ENCODE measurements at regions not wholly inside any gene's neighbourhood (a gene's known extent, or its start where the extent isn't known, plus 50 kb on each side); places are given as distances from the start of the nearest gene placed in this dataset.

GRCh38 chr13:30105381-30105780, 202.0 kb downstream of the KATNAL1 start:
- no peak for DNase-seq

GRCh38 chr13:30103161-30103840, 204.1 kb downstream of the KATNAL1 start:
- no peak for DNase-seq

GRCh38 chr13:30100226-30100625, 207.1 kb downstream of the KATNAL1 start:
- no peak for DNase-seq

- DNase-seq, result no peak
Observed at GRCh38 chr13:30097701-30098100, 209.7 kb downstream of the KATNAL1 start.

GRCh38 chr13:30097089-30097488, 210.3 kb downstream of the KATNAL1 start:
- no peak for DNase-seq

GRCh38 chr13:30094015-30094414, 213.3 kb downstream of the KATNAL1 start:
- DNase-seq, result no peak

- DNase-seq, result no peak
Observed at GRCh38 chr13:30093236-30093635, 214.1 kb downstream of the KATNAL1 start.

- DNase-seq, result no peak
Observed at GRCh38 chr13:30091691-30092090, 215.7 kb downstream of the KATNAL1 start.

- no peak for DNase-seq
Observed at GRCh38 chr13:30091035-30091434, 216.3 kb downstream of the KATNAL1 start.

- DNase-seq, result no peak
Observed at GRCh38 chr13:30088312-30088855, 219.0 kb downstream of the KATNAL1 start.

- no peak for DNase-seq
Observed at GRCh38 chr13:30085087-30085486, 222.3 kb downstream of the KATNAL1 start.

- no peak for DNase-seq
Observed at GRCh38 chr13:30082391-30082790, 225.0 kb downstream of the KATNAL1 start.

GRCh38 chr13:30081331-30081730, 226.0 kb downstream of the KATNAL1 start:
- no peak for DNase-seq

- DNase-seq, result no peak
Observed at GRCh38 chr13:30079501-30079900, 227.8 kb downstream of the KATNAL1 start.

GRCh38 chr13:30078059-30078458, 227.6 kb upstream of the UBL3 start:
- DNase-seq, result no peak

GRCh38 chr13:30077240-30077735, 226.9 kb upstream of the UBL3 start:
- no peak for DNase-seq

- no peak for DNase-seq
Observed at GRCh38 chr13:30074955-30075614, 224.7 kb upstream of the UBL3 start.

- no peak for DNase-seq
Observed at GRCh38 chr13:30074431-30074830, 224.0 kb upstream of the UBL3 start.

- DNase-seq, result no peak
Observed at GRCh38 chr13:30072818-30073186, 222.4 kb upstream of the UBL3 start.

GRCh38 chr13:30071969-30072817, 221.8 kb upstream of the UBL3 start:
- no peak for DNase-seq

- DNase-seq, result no peak
Observed at GRCh38 chr13:30065181-30065580, 214.8 kb upstream of the UBL3 start.

GRCh38 chr13:30063892-30064291, 213.5 kb upstream of the UBL3 start:
- DNase-seq, result no peak

- DNase-seq, result no peak
Observed at GRCh38 chr13:30061217-30061616, 210.8 kb upstream of the UBL3 start.
